ENCODE measurements at regions not wholly inside any gene's neighbourhood (a gene's known extent, or its start where the extent isn't known, plus 50 kb on each side); places are given as distances from the start of the nearest gene placed in this dataset.

- no peaks in the 10 kb centered on the region for H3K36me3 Mint-ChIP-seq (ENCODE audit: low read depth)
- DNase-seq (ENCODE audit: low read depth, low spot score): no peak
- H3K4me3 Mint-ChIP-seq: no peak overlapping the region
- peaks cover 2% of the 10 kb centered on the region for H3K27me3 Mint-ChIP-seq (ENCODE audit: low read depth)
- no peaks in the 10 kb centered on the region for H3K9me3 Mint-ChIP-seq
- no peak overlapping the region for H3K27ac Mint-ChIP-seq (ENCODE audit: unreplicated experiment)
- TF ChIP-seq CTCF (conservative IDR thresholded peaks at IDR 0.05): no peak
- peaks cover 13% of the 10 kb centered on the region for H3K4me1 Mint-ChIP-seq
Measured at GRCh38 chr18:78531637-78532036, 448.0 kb upstream of the SALL3 start.

GRCh38 chr18:78538669-78539440 is 440.8 kb upstream of the SALL3 start:
- no peaks in the 10 kb centered on the region for H3K36me3 Mint-ChIP-seq (ENCODE audit: low read depth)
- no peaks in the 10 kb centered on the region for H3K27me3 Mint-ChIP-seq (ENCODE audit: low read depth)
- no peaks in the 10 kb centered on the region for H3K9me3 Mint-ChIP-seq
- no peak overlapping the region for H3K4me3 Mint-ChIP-seq
- H3K27ac Mint-ChIP-seq (ENCODE audit: unreplicated experiment): no peak overlapping the region
- no peak for TF ChIP-seq CTCF (conservative IDR thresholded peaks at IDR 0.05)
- DNase-seq (ENCODE audit: low read depth, low spot score): no peak
- H3K4me1 Mint-ChIP-seq: peaks cover 9% of the 10 kb centered on the region

GRCh38 chr18:78540636-78541529 is 438.7 kb upstream of the SALL3 start:
- no peak for TF ChIP-seq CTCF (conservative IDR thresholded peaks at IDR 0.05)
- Mint-ChIP-seq H3K36me3 (ENCODE audit: low read depth) (no peaks in the 10 kb centered on the region), H3K4me3 (no peak overlapping the region), H3K27ac (ENCODE audit: unreplicated experiment) (peak overlapping the region; percentile 87), H3K4me1 (peaks cover 9% of the 10 kb centered on the region), H3K9me3 (no peaks in the 10 kb centered on the region), H3K27me3 (ENCODE audit: low read depth) (no peaks in the 10 kb centered on the region)
- no peak for DNase-seq (ENCODE audit: low read depth, low spot score)

GRCh38 chr18:78542204-78542603 is 437.4 kb upstream of the SALL3 start:
- Mint-ChIP-seq H3K4me3 (no peak overlapping the region), H3K36me3 (ENCODE audit: low read depth) (no peaks in the 10 kb centered on the region), H3K4me1 (peaks cover 9% of the 10 kb centered on the region), H3K9me3 (no peaks in the 10 kb centered on the region), H3K27ac (ENCODE audit: unreplicated experiment) (no peak overlapping the region), H3K27me3 (ENCODE audit: low read depth) (no peaks in the 10 kb centered on the region)
- TF ChIP-seq CTCF (conservative IDR thresholded peaks at IDR 0.05): no peak
- DNase-seq (ENCODE audit: low read depth, low spot score): no peak

- H3K4me3 Mint-ChIP-seq: no peak overlapping the region
- no peak for DNase-seq (ENCODE audit: low read depth, low spot score)
- H3K9me3 Mint-ChIP-seq: no peaks in the 10 kb centered on the region
- H3K4me1 Mint-ChIP-seq: peaks cover 9% of the 10 kb centered on the region
- H3K27me3 Mint-ChIP-seq (ENCODE audit: low read depth): no peaks in the 10 kb centered on the region
- TF ChIP-seq CTCF (conservative IDR thresholded peaks at IDR 0.05): no peak
- H3K36me3 Mint-ChIP-seq (ENCODE audit: low read depth): no peaks in the 10 kb centered on the region
- H3K27ac Mint-ChIP-seq (ENCODE audit: unreplicated experiment): no peak overlapping the region
Measured at GRCh38 chr18:78543201-78543725, 436.4 kb upstream of the SALL3 start.

Data from neural crest cell (in vitro differentiated cells).